IMR-90 (cell line): ENCODE measurements at regions not wholly inside any gene's neighbourhood (a gene's known extent, or its start where the extent isn't known, plus 50 kb on each side); places are given as distances from the start of the nearest gene placed in this dataset.

Experiments
- ATAC-seq: fragments of 200-7000 bp; cut with Tn5 transposase; 2 replicates; pipeline ENCODE4 v1.9.1; 2020; ENCODE audit warnings: low read depth, mild to moderate bottlenecking, moderate library complexity
- BruUV-seq: library from RNA; stranded (reverse); fragments of 400-500 nt; replicated peaks from 2 replicates; lab custom pipeline; 2021; lab: Mats Ljungman, UMichigan
- CTCF ChIA-PET: fragments of 300-600 bp; formaldehyde crosslinking; extraction: SDS; loops from one replicate; lab custom pipeline; 2021; ENCODE audit warnings: antibody characterized with exemption; lab: Yijun Ruan, JAX
- POLR2A ChIA-PET: fragments of 300-600 bp; sonication (Branson Sonifier 250); formaldehyde crosslinking; loops from one replicate; lab custom pipeline; 2022; ENCODE audit warnings: antibody characterized with exemption; ENCODE audit not compliant: unreplicated experiment; lab: Charles Lee
- DNase-seq: peaks from one replicate; pipeline ENCODE4 v3.0.0; 2013
- H2AFZ ChIP-seq: replicated peaks from 2 replicates; pipeline ENCODE3; 2013; ENCODE audit warnings: low read length, mild to moderate bottlenecking; ENCODE audit not compliant: poor library complexity
- H2AK5ac ChIP-seq: 2 replicates; pipeline ENCODE4 v1.6.1; 2013; ENCODE audit warnings: low read depth, low read length, inconsistent platforms
- H2AK9ac ChIP-seq: replicated peaks from 2 replicates; pipeline ENCODE3; 2013; ENCODE audit warnings: mild to moderate bottlenecking, low read depth, low read length, moderate library complexity; ENCODE audit not compliant: poor library complexity
- H2BK120ac ChIP-seq: 2 replicates; pipeline ENCODE4 v1.6.1; 2013; ENCODE audit warnings: low read depth, low read length, inconsistent platforms
- H2BK15ac ChIP-seq: 3 replicates; pipeline ENCODE4 v1.6.1; 2013; ENCODE audit warnings: low read depth, low read length, inconsistent platforms
- H2BK20ac ChIP-seq: 2 replicates; pipeline ENCODE4 v1.6.1; 2013; ENCODE audit warnings: low read depth, mild to moderate bottlenecking, inconsistent platforms, low read length, moderate library complexity
- H2BK5ac ChIP-seq: 2 replicates; pipeline ENCODE4 v1.6.1; 2013; ENCODE audit warnings: mild to moderate bottlenecking, low read depth, low read length, inconsistent platforms; ENCODE audit not compliant: poor library complexity, severe bottlenecking
- H3K14ac ChIP-seq: replicated peaks from 2 replicates; pipeline ENCODE4 v1.6.1; 2013; ENCODE audit warnings: low read depth, low read length, inconsistent platforms
- H3K18ac ChIP-seq: 2 replicates; pipeline ENCODE4 v1.6.1; 2013; ENCODE audit warnings: low read depth, low read length, control low read depth
- H3K23ac ChIP-seq: 2 replicates; pipeline ENCODE4 v1.6.1; 2013; ENCODE audit warnings: low read depth, low read length, inconsistent platforms
- H3K27ac ChIP-seq: 2 replicates; pipeline ENCODE4 v1.5.1; 2013; ENCODE audit warnings: mild to moderate bottlenecking, control low read depth, low read length; ENCODE audit not compliant: insufficient read depth
- H3K27me3 ChIP-seq: 2 replicates; pipeline ENCODE4 v1.6.1; 2013; ENCODE audit warnings: low read length; ENCODE audit not compliant: control insufficient read depth, insufficient read depth
- H3K36me3 ChIP-seq: 2 replicates; pipeline ENCODE4 v1.6.1; 2013; ENCODE audit warnings: low read length, mixed read lengths; ENCODE audit not compliant: control insufficient read depth, insufficient read depth
- H3K4ac ChIP-seq: 2 replicates; pipeline ENCODE4 v1.6.1; 2013; ENCODE audit warnings: low read depth, low read length, inconsistent platforms
- H3K4me1 ChIP-seq: 2 replicates; pipeline ENCODE4 v1.6.1; 2013; ENCODE audit warnings: low read length, mixed read lengths; ENCODE audit not compliant: control insufficient read depth, insufficient read depth
- H3K4me2 ChIP-seq: 2 replicates; pipeline ENCODE4 v1.6.1; 2013; ENCODE audit warnings: low read depth, mild to moderate bottlenecking, control low read depth, low read length, moderate library complexity
- H3K4me3 ChIP-seq: 2 replicates; pipeline ENCODE4 v1.5.1; 2013; ENCODE audit warnings: low read depth, mild to moderate bottlenecking, control low read depth, low read length, moderate library complexity; ENCODE audit not compliant: insufficient read depth
- H3K56ac ChIP-seq: 2 replicates; pipeline ENCODE4 v1.6.1; 2013; ENCODE audit warnings: low read length, inconsistent platforms; ENCODE audit not compliant: insufficient read depth; ENCODE audit errors: extremely low read depth
- H3K79me1 ChIP-seq, 2 experiments: 2 replicates each; pipeline ENCODE4 v1.6.1; 2013; ENCODE audit warnings: low read length in 2 of 2, inconsistent platforms in 1 of 2, low read depth in 1 of 2
- H3K9ac ChIP-seq: 2 replicates; pipeline ENCODE4 v1.6.1; 2013; ENCODE audit warnings: low read depth, low read length, control low read depth
- H3K9me1 ChIP-seq: 2 replicates; pipeline ENCODE4 v1.6.1; 2013; ENCODE audit warnings: low read length, inconsistent platforms; ENCODE audit not compliant: insufficient read depth
- H3K9me3 ChIP-seq: 2 replicates; pipeline ENCODE4 v1.6.1; 2013; ENCODE audit warnings: low read length; ENCODE audit not compliant: control insufficient read depth, insufficient read depth
- H4K20me1 ChIP-seq: 2 replicates; pipeline ENCODE4 v1.6.1; 2013; ENCODE audit warnings: low read length, inconsistent platforms; ENCODE audit not compliant: insufficient read depth
- H4K5ac ChIP-seq: 2 replicates; pipeline ENCODE4 v1.6.1; 2013; ENCODE audit warnings: mild to moderate bottlenecking, low read depth, low read length, control low read depth
- H4K8ac ChIP-seq, 2 experiments: 2 replicates each; pipeline ENCODE4 v1.6.1; 2013; ENCODE audit warnings: low read depth in 2 of 2, low read length in 2 of 2, control low read depth in 1 of 2, inconsistent platforms in 1 of 2
- H4K91ac ChIP-seq: 2 replicates; pipeline ENCODE4 v1.6.1; 2013; ENCODE audit warnings: low read depth, low read length, inconsistent platforms; ENCODE audit not compliant: insufficient read depth
- BHLHE40 ChIP-seq: fragments of 150-350 bp; IDR thresholded peaks from 2 replicates; pipeline ENCODE4 v1.6.1; 2016; ENCODE audit warnings: mild to moderate bottlenecking, low read depth, low read length
- CEBPB ChIP-seq: IDR thresholded peaks from 2 replicates; pipeline ENCODE4 v1.6.1; 2012; ENCODE audit warnings: low read depth, low read length, improper control_type of control experiment
- ELK1 ChIP-seq: fragments of 150-350 bp; IDR thresholded peaks from 2 replicates; pipeline ENCODE4 v1.6.1; 2016; ENCODE audit warnings: low read depth, mild to moderate bottlenecking, low read length, moderate library complexity, borderline replicate concordance
- MAFK ChIP-seq: IDR thresholded peaks from 2 replicates; pipeline ENCODE4 v1.6.1; 2012; ENCODE audit warnings: low read depth, low read length, improper control_type of control experiment
- NFE2L2 ChIP-seq: fragments of 150-350 bp; IDR thresholded peaks from 2 replicates; pipeline ENCODE4 v1.6.1; 2016; ENCODE audit warnings: low read depth, mild to moderate bottlenecking, low read length
- SMC3 ChIP-seq: fragments of 150-350 bp; IDR thresholded peaks from 2 replicates; pipeline ENCODE4 v1.6.1; 2016; ENCODE audit warnings: low read depth, mild to moderate bottlenecking, antibody characterized with exemption, low read length, moderate library complexity
- USF2 ChIP-seq: fragments of 150-350 bp; IDR thresholded peaks from 2 replicates; pipeline ENCODE4 v1.6.1; 2017; ENCODE audit warnings: mild to moderate bottlenecking, antibody characterized with exemption, low read length, low read depth
- WGBS, 2 experiments: methylation state at CpG; one replicate each; pipeline versions ENCODE4 v1.1.5 to v1.1.7; 2013; ENCODE audit warnings: missing lambda C conversion rate in 2 of 2; ENCODE audit not compliant: insufficient read length in 1 of 2; ENCODE audit errors: extremely low coverage in 2 of 2; 5-methylcytosine and 5-hydroxymethylcytosine counted together
- dilution Hi-C: fragments of 300-500 bp; cut with HindIII; formaldehyde crosslinking; loops from one replicate; pipeline ENCODE4 v1.14.3; 2018; ENCODE audit warnings: low sequenced_read_pairs; ENCODE audit not compliant: unreplicated experiment
- in situ Hi-C: fragments of 300-500 bp; cut with MboI; formaldehyde crosslinking; loops from 3 replicates; pipeline ENCODE4 v1.14.3; 2019; ENCODE audit warnings: low sequenced_read_pairs, inconsistent platforms, mixed read lengths
- intact Hi-C: fragments of 100-400 bp; cut with micrococcal nuclease; formaldehyde crosslinking; loops from 2 replicates; pipeline ENCODE4 v1.10.0; 2022

- ChIA-PET POLR2A (interaction anchor here (0.6 kb wide), 1 partner anchor 252 kb away, joined by 6 read pairs; no protein-coding TSS in a partner anchor), CTCF (interaction anchor here (0.6 kb wide), 1 partner anchor 52 kb away, joined by 3 read pairs; no protein-coding TSS in a partner anchor)
- no peak overlapping the region for H3K4me2 ChIP-seq
- WGBS, 2 experiments: no CpG with 5 or more reads among the region's 2 CpGs
- in situ Hi-C loops (loop anchor here (25.0 kb wide), 1 partner anchor 512 kb away; no protein-coding TSS in a partner anchor), intact Hi-C loops (no loop called here), dilution Hi-C loops (no loop called here)
- H3K9me3 ChIP-seq: 0 out of 2 replicates have a peak, but pooled peaks cover under 1% of the 10 kb centered on the region
- no peak overlapping the region for H2AK5ac ChIP-seq
- no peak overlapping the region for H4K91ac ChIP-seq
- no peak overlapping the region for H3K4me3 ChIP-seq
- H4K8ac ChIP-seq: no peak overlapping the region
- no peak overlapping the region for H2AFZ ChIP-seq
- H3K14ac ChIP-seq: no peak overlapping the region; the same call in 1 of the 2 replicates
- H2BK5ac ChIP-seq: no peak overlapping the region
- H3K79me1 ChIP-seq: peaks cover 7 to 49% of the 10 kb centered on the region in 2 experiments; a peak in 2 of 4 replicates
- H3K9me1 ChIP-seq: peaks cover 12% of the 10 kb centered on the region
- H4K5ac ChIP-seq: no peak overlapping the region
- no TSS peak for BruUV-seq
- peaks cover 17% of the 10 kb centered on the region for H3K4me1 ChIP-seq
- no peak overlapping the region for H3K56ac ChIP-seq
- H2BK15ac ChIP-seq: no peak overlapping the region
- H2BK20ac ChIP-seq: no peak overlapping the region
- no peak overlapping the region for H3K18ac ChIP-seq
- TF ChIP-seq USF2 (no peak), MAFK (no peak), ELK1 (no peak), SMC3 (no peak), BHLHE40 (no peak), CEBPB (no peak), NFE2L2 (no peak)
- no peak for ATAC-seq
- no peaks in the 10 kb centered on the region for H4K20me1 ChIP-seq
- no peak overlapping the region for H3K23ac ChIP-seq
- DNase-seq: no peak
- H3K36me3 ChIP-seq: no peaks in the 10 kb centered on the region
- H2BK120ac ChIP-seq: no peak overlapping the region
- no peak overlapping the region for H2AK9ac ChIP-seq
- no peak overlapping the region for H3K4ac ChIP-seq
- H3K27ac ChIP-seq: no peak overlapping the region
- H3K9ac ChIP-seq: no peak overlapping the region
- H3K27me3 ChIP-seq: no peaks in the 10 kb centered on the region
Observed at GRCh38 chr10:4250587-4250887, 465.5 kb upstream of the KLF6 start.
